NCI-H187 treated with DMSO at 0.1 percent for 48 hours (cell line): ENCODE measurements at regions not wholly inside any gene's neighbourhood (a gene's known extent, or its start where the extent isn't known, plus 50 kb on each side); places are given as distances from the start of the nearest gene placed in this dataset.
"Not testable (repeated sequence)": the region's sequence is repeated elsewhere in the genome, so short reads cannot be mapped to it uniquely, and the experiment has no call there.

Experiments
- DNase-seq: peaks from one replicate; lab custom pipeline; 2025; lab: John Stamatoyannopoulos, UW

- no peak for DNase-seq
Observed at GRCh38 chr18:28267878-28268625, 91.1 kb upstream of the CDH2 start.

GRCh38 chr18:28267276-28267675 lies 90.3 kb upstream of the CDH2 start:
- no peak for DNase-seq

- DNase-seq, result no peak
Observed at GRCh38 chr18:28256166-28256565, 79.2 kb upstream of the CDH2 start.

GRCh38 chr18:28248653-28249052 lies 71.7 kb upstream of the CDH2 start:
- DNase-seq, result no peak

- not testable (repeated sequence) for DNase-seq
Observed at GRCh38 chr18:28240626-28241025, 63.7 kb upstream of the CDH2 start.

- DNase-seq, result no peak
Observed at GRCh38 chr18:28236487-28236886, 59.6 kb upstream of the CDH2 start.
